GM06990 (cell line): ENCODE measurements at regions not wholly inside any gene's neighbourhood (a gene's known extent, or its start where the extent isn't known, plus 50 kb on each side); places are given as distances from the start of the nearest gene placed in this dataset.

Experiments
- DNase-seq: peaks from one replicate; pipeline ENCODE4 v3.0.0-alpha.2; 2011; ENCODE audit not compliant: insufficient read length; ENCODE audit errors: extremely low read depth
- H3K27me3 ChIP-seq: replicated peaks from 2 replicates; pipeline ENCODE4 v1.6.0; 2011; ENCODE audit warnings: low read length; ENCODE audit not compliant: control insufficient read depth, insufficient read depth
- H3K36me3 ChIP-seq: 2 replicates; pipeline ENCODE4 v1.5.1; 2011; ENCODE audit warnings: low read length; ENCODE audit not compliant: control insufficient read depth, insufficient read depth
- H3K4me3 ChIP-seq: replicated peaks from 2 replicates; pipeline ENCODE4 v1.5.1; 2011; ENCODE audit warnings: low read depth, mild to moderate bottlenecking, control low read depth, low read length
- CTCF ChIP-seq: IDR thresholded peaks from 2 replicates; pipeline ENCODE4 v1.5.1; 2011; ENCODE audit warnings: low read length, control low read depth, mild to moderate bottlenecking, inconsistent platforms; ENCODE audit not compliant: insufficient read depth, poor library complexity, severe bottlenecking

GRCh38 chr17:62322313-62322712 lies 58.0 kb upstream of the EFCAB3 start:
- TF ChIP-seq CTCF: no peak

GRCh38 chr17:62321451-62321850 lies 58.9 kb upstream of the EFCAB3 start:
- no peak for DNase-seq
- no peaks in the 10 kb centered on the region for H3K36me3 ChIP-seq
- TF ChIP-seq CTCF: no peak
- no peak overlapping the region for H3K4me3 ChIP-seq
- H3K27me3 ChIP-seq: peaks cover 1% of the 10 kb centered on the region; the same call in 1 of the 2 replicates

More at GRCh38 chr17:62322313-62322712, 58.0 kb upstream of the EFCAB3 start:
- Histone ChIP-seq H3K27me3 (peaks cover 1% of the 10 kb centered on the region; the same call in 1 of the 2 replicates), H3K36me3 (no peaks in the 10 kb centered on the region), H3K4me3 (no peak overlapping the region)
- DNase-seq: no peak

- no peak for DNase-seq
- Histone ChIP-seq H3K27me3 (peaks cover 1% of the 10 kb centered on the region; the same call in 1 of the 2 replicates), H3K4me3 (no peak overlapping the region), H3K36me3 (no peaks in the 10 kb centered on the region)
- TF ChIP-seq CTCF: no peak
Observed at GRCh38 chr17:62319846-62320245, 60.5 kb upstream of the EFCAB3 start.

- TF ChIP-seq CTCF: no peak
- no peaks in the 10 kb centered on the region for H3K36me3 ChIP-seq
- H3K27me3 ChIP-seq: no peaks in the 10 kb centered on the region
- no peak overlapping the region for H3K4me3 ChIP-seq
- DNase-seq: no peak
Observed at GRCh38 chr17:62309396-62309795, 71.0 kb upstream of the EFCAB3 start.

DNA sequence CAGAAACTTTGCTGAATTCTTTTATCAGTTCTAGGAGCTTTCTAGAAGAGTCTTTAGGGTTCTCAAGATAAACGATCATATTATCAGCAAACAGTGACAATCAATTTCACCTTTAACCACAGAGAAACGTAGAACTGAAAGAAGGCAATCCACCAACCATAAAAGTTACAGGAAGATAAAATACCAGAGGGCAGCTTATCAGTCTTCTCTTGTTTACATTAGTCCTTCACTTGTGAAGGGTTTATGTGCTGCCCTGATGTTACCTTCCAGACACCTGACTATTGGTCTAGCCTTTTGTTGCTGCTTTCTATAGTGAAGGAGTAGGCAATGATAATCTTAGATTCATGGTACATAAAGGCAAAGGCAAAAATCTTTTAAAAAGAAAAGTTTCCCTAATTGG lies 73.2 kb upstream of the EFCAB3 start:
- TF ChIP-seq CTCF: no peak
- DNase-seq: no peak
- H3K27me3 ChIP-seq: no peaks in the 10 kb centered on the region
- no peak overlapping the region for H3K4me3 ChIP-seq
- H3K36me3 ChIP-seq: no peaks in the 10 kb centered on the region

- Histone ChIP-seq H3K4me3 (no peak overlapping the region), H3K27me3 (no peaks in the 10 kb centered on the region; the same call in 1 of the 2 replicates), H3K36me3 (no peaks in the 10 kb centered on the region)
- TF ChIP-seq CTCF: no peak
- no peak for DNase-seq
Observed at GRCh38 chr17:62303476-62303875, 76.9 kb upstream of the EFCAB3 start.
